ENCODE measurements at regions not wholly inside any gene's neighbourhood (a gene's known extent, or its start where the extent isn't known, plus 50 kb on each side); places are given as distances from the start of the nearest gene placed in this dataset.

DNA sequence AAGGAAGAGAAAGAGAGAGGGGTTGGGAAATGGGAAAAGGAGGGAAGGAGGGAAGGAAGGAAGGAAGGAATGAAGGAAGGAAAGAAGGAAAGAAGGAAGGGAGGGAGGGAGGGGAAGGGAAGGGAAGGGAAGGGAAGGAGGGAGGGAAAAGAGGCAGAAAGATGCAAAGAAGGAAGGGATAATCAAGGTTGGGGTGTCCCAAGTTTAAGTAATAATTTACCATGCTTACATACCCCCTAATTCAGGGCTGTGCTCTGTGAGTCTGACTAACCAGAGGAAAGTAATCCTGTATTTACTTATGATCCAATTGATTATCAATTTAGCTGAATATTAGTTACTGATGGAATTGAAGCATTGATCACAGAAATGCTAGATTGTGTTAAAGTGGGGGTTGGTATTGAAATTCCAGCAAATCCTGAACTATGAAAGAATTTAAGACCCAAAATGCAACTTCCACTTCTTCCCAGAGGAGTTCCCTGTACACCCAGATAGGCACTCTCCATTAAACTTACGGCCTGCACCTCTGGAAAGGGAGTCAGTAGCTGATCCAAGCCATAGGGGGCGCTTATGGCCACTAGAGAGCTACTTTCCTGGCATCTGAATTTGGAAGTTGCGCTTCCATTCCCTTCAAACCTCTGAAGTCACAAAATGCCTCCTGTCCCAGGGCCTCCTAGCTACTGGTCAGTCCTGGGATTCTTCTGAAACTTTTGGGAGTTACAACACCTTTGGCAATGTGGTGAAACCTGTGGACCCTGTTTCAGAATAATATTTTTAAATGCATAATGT is 162.7 kb upstream of the PWP1 start:
- TF ChIP-seq SP1 (IDR thresholded peaks at IDR 0.05) (no peak), SUZ12 (IDR thresholded peaks at IDR 0.05) (no peak), FOXA1 (IDR thresholded peaks at IDR 0.05) (no peak), ELF4 (IDR thresholded peaks at IDR 0.05) (no peak), FOXM1 (IDR thresholded peaks at IDR 0.05; ENCODE audit: borderline replicate concordance) (no peak), TARDBP (IDR thresholded peaks at IDR 0.05) (no peak), HDGF (IDR thresholded peaks at IDR 0.05; ENCODE audit: borderline replicate concordance) (no peak), BHLHE40 (IDR thresholded peaks at IDR 0.05; ENCODE audit: borderline replicate concordance) (no peak), FOXK2 (IDR thresholded peaks at IDR 0.05) (no peak)
- TF ChIP-seq, protein P1, sequence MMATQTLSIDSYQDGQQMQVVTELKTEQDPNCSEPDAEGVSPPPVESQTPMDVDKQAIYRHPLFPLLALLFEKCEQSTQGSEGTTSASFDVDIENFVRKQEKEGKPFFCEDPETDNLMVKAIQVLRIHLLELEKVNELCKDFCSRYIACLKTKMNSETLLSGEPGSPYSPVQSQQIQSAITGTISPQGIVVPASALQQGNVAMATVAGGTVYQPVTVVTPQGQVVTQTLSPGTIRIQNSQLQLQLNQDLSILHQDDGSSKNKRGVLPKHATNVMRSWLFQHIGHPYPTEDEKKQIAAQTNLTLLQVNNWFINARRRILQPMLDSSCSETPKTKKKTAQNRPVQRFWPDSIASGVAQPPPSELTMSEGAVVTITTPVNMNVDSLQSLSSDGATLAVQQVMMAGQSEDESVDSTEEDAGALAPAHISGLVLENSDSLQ (IDR thresholded peaks at IDR 0.05): no peak
